Mesenchymal stem cell (in vitro differentiated cells and primary cell): ENCODE measurements at regions not wholly inside any gene's neighbourhood (a gene's known extent, or its start where the extent isn't known, plus 50 kb on each side); places are given as distances from the start of the nearest gene placed in this dataset.

Experiments
- DNase-seq: peaks from one replicate; pipeline ENCODE4 v3.0.0-alpha.2; 2013
- H2AFZ ChIP-seq: one replicate; pipeline ENCODE4 v1.6.1; 2013; ENCODE audit warnings: low read depth, mild to moderate bottlenecking, control low read depth, inconsistent platforms, low read length, moderate library complexity
- H2AK5ac ChIP-seq: 2 replicates; pipeline ENCODE4 v1.6.1; 2013; ENCODE audit warnings: low read length, moderate library complexity, mild to moderate bottlenecking, inconsistent platforms; ENCODE audit not compliant: severe bottlenecking
- H2BK120ac ChIP-seq: one replicate; pipeline ENCODE4 v1.6.1; 2013; ENCODE audit warnings: low read depth, mild to moderate bottlenecking, inconsistent platforms, low read length, moderate library complexity
- H2BK12ac ChIP-seq, 2 experiments: one replicate each; pipeline ENCODE4 v1.6.1; 2013; ENCODE audit warnings: inconsistent platforms in 2 of 2, low read length in 2 of 2, mild to moderate bottlenecking in 2 of 2, moderate library complexity in 2 of 2, control low read depth in 1 of 2
- H2BK15ac ChIP-seq: one replicate; pipeline ENCODE4 v1.6.1; 2013; ENCODE audit warnings: mild to moderate bottlenecking, low read depth, inconsistent platforms; ENCODE audit not compliant: poor library complexity, severe bottlenecking
- H2BK5ac ChIP-seq: 2 replicates; pipeline ENCODE4 v1.6.1; 2013; ENCODE audit warnings: low read depth, mild to moderate bottlenecking, low read length, control low read depth, inconsistent platforms; ENCODE audit not compliant: poor library complexity, severe bottlenecking
- H3K14ac ChIP-seq, 2 experiments: one replicate each; pipeline ENCODE4 v1.6.1; 2013; ENCODE audit warnings: inconsistent platforms in 2 of 2, low read length in 2 of 2, control low read depth in 1 of 2, mild to moderate bottlenecking in 1 of 2, moderate library complexity in 1 of 2
- H3K18ac ChIP-seq, 2 experiments: one replicate each; pipeline ENCODE4 v1.6.1; 2013; ENCODE audit warnings: inconsistent platforms in 2 of 2, low read length in 2 of 2, control low read depth in 1 of 2, low read depth in 1 of 2, mild to moderate bottlenecking in 1 of 2
- H3K23ac ChIP-seq, 2 experiments: one replicate each; pipeline ENCODE4 v1.6.1; 2013; ENCODE audit warnings: inconsistent platforms in 2 of 2, low read length in 2 of 2, mild to moderate bottlenecking in 2 of 2, moderate library complexity in 2 of 2, control low read depth in 1 of 2
- H3K27ac ChIP-seq: 2 replicates; pipeline ENCODE4 v1.5.1; 2013; ENCODE audit warnings: mild to moderate bottlenecking, moderate library complexity, low read length, control low read depth, inconsistent platforms; ENCODE audit not compliant: poor library complexity, severe bottlenecking
- H3K27me3 ChIP-seq, 2 experiments: 2 replicates each; pipeline versions ENCODE4 v1.6.1 to v1.7.0; 2013; ENCODE audit warnings: low read length in 2 of 2, mild to moderate bottlenecking in 2 of 2, moderate library complexity in 2 of 2, control low read depth in 1 of 2, inconsistent platforms in 1 of 2; ENCODE audit not compliant: control insufficient read depth in 1 of 2, insufficient read depth in 1 of 2
- H3K36me3 ChIP-seq, 2 experiments: 2 replicates each; pipeline versions ENCODE4 v1.6.1 to v1.7.0; 2013; ENCODE audit warnings: low read length in 2 of 2, control low read depth in 1 of 2, inconsistent platforms in 1 of 2, low read depth in 1 of 2, mild to moderate bottlenecking in 1 of 2; ENCODE audit not compliant: insufficient read depth in 2 of 2, control insufficient read depth in 1 of 2
- H3K4ac ChIP-seq, 2 experiments: one replicate each; pipeline ENCODE4 v1.6.1; 2013; ENCODE audit warnings: inconsistent platforms in 2 of 2, low read length in 2 of 2, mild to moderate bottlenecking in 2 of 2, moderate library complexity in 2 of 2, control low read depth in 1 of 2, low read depth in 1 of 2
- H3K4me1 ChIP-seq: 2 replicates; pipeline ENCODE4 v1.6.1; 2013; ENCODE audit warnings: low read depth, low read length, control low read depth; ENCODE audit not compliant: control insufficient read depth, insufficient read depth
- H3K4me2 ChIP-seq: 2 replicates; pipeline ENCODE4 v1.6.1; 2013; ENCODE audit warnings: low read length, mild to moderate bottlenecking, inconsistent platforms; ENCODE audit not compliant: poor library complexity, severe bottlenecking
- H3K4me3 ChIP-seq, 2 experiments: 2 replicates each; pipeline versions ENCODE4 v1.5.1 to v1.7.0; 2013; ENCODE audit warnings: low read length in 2 of 2, mild to moderate bottlenecking in 2 of 2, control low read depth in 1 of 2, low read depth in 1 of 2; ENCODE audit not compliant: insufficient read depth in 1 of 2
- H3K79me1 ChIP-seq: replicated peaks from 2 replicates; pipeline ENCODE4 v1.6.1; 2013; ENCODE audit warnings: mild to moderate bottlenecking, control low read depth, low read length, inconsistent platforms; ENCODE audit not compliant: poor library complexity, severe bottlenecking
- H3K9ac ChIP-seq: 2 replicates; pipeline ENCODE4 v1.7.0; 2013; ENCODE audit warnings: mild to moderate bottlenecking, low read length, moderate library complexity
- H3K9me3 ChIP-seq: 2 replicates; pipeline ENCODE4 v1.7.0; 2013; ENCODE audit warnings: mild to moderate bottlenecking, low read length; ENCODE audit not compliant: control insufficient read depth
- H4K8ac ChIP-seq: one replicate; pipeline ENCODE4 v1.6.1; 2013; ENCODE audit warnings: inconsistent platforms, mild to moderate bottlenecking, low read length, moderate library complexity
- H4K91ac ChIP-seq: one replicate; pipeline ENCODE4 v1.6.1; 2013; ENCODE audit warnings: mild to moderate bottlenecking, low read length, inconsistent platforms
- WGBS: methylation state at CpG from one replicate; pipeline ENCODE4 v1.1.7; 2013; ENCODE audit warnings: mixed read lengths; 5-methylcytosine and 5-hydroxymethylcytosine counted together

DNA sequence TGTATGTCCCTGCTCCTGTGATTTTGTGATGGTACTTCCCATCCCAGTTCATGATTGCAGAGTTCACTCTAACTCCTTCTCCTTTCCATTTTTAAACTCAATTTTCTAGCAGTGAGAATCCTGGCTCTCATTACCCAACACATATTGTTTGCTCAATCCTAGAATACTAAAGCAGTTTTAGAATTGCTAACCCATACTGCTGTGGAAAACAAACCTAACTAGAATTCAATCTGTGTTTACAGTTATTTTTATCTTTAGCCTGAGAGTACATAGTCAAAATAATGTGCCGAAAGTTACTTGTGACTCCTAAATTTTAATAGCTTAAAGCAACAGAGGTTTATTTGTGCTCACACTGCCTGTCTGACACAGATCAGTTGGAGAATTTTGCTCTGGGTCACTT, 508.0 kb downstream of the AACS start:
- Histone ChIP-seq H3K18ac (no peak overlapping the region), H2BK5ac (no peak overlapping the region), H3K4me2 (no peak overlapping the region), H3K79me1 (no peaks in the 10 kb centered on the region), H3K27me3 (no peaks in the 10 kb centered on the region), H4K8ac (no peak overlapping the region), H3K27ac (no peak overlapping the region), H3K9ac (no peak overlapping the region), H3K4me3 (no peak overlapping the region), H2BK12ac (no peak overlapping the region), H2BK15ac (no peak overlapping the region), H3K9me3 (peaks cover 12% of the 10 kb centered on the region), H3K4ac (no peak overlapping the region), H3K14ac (no peak overlapping the region), H3K23ac (no peak overlapping the region), H2BK120ac (no peak overlapping the region), H3K36me3 (no peaks in the 10 kb centered on the region), H3K4me1 (no peaks in the 10 kb centered on the region), H4K91ac (no peak overlapping the region), H2AFZ (no peak overlapping the region), H2AK5ac (no peak overlapping the region)
- no peak for DNase-seq
- 96% methylated on average over 1 of the region's 1 CpG for WGBS

GRCh38 chr12:125577334-125577733, 512.1 kb downstream of the AACS start:
- H3K27me3 ChIP-seq, result no peaks in the 10 kb centered on the region
- H2BK5ac ChIP-seq, result no peak overlapping the region
- H3K36me3 ChIP-seq, result no peaks in the 10 kb centered on the region
- no peak overlapping the region for H3K4me3 ChIP-seq
- no peak overlapping the region for H3K23ac ChIP-seq
- no peak overlapping the region for H3K14ac ChIP-seq
- no peak overlapping the region for H3K9ac ChIP-seq
- H2BK15ac ChIP-seq, result no peak overlapping the region
- no peaks in the 10 kb centered on the region for H3K79me1 ChIP-seq
- no peak overlapping the region for H2AK5ac ChIP-seq
- H2BK12ac ChIP-seq, result no peak overlapping the region
- no peaks in the 10 kb centered on the region for H3K4me1 ChIP-seq
- no peak overlapping the region for H4K8ac ChIP-seq
- H3K4me2 ChIP-seq, result no peak overlapping the region
- no peak overlapping the region for H2BK120ac ChIP-seq
- no peak overlapping the region for H4K91ac ChIP-seq
- no peak overlapping the region for H2AFZ ChIP-seq
- no peak overlapping the region for H3K18ac ChIP-seq
- H3K9me3 ChIP-seq, result peaks cover 33% of the 10 kb centered on the region
- DNase-seq, result no peak
- H3K4ac ChIP-seq, result no peak overlapping the region
- H3K27ac ChIP-seq, result no peak overlapping the region

GRCh38 chr12:125579916-125580315, 514.7 kb downstream of the AACS start:
- Histone ChIP-seq H4K91ac (no peak overlapping the region), H2BK12ac (no peak overlapping the region)

GRCh38 chr12:125583071-125583470, 517.8 kb downstream of the AACS start:
- no peak overlapping the region for H3K14ac ChIP-seq
- no peak overlapping the region for H2BK15ac ChIP-seq
- DNase-seq, result no peak
- H3K79me1 ChIP-seq, result no peaks in the 10 kb centered on the region
- no peak overlapping the region for H3K4me2 ChIP-seq
- no peak overlapping the region for H3K23ac ChIP-seq
- no peaks in the 10 kb centered on the region for H3K27me3 ChIP-seq
- no peak overlapping the region for H3K18ac ChIP-seq
- H2BK12ac ChIP-seq, result no peak overlapping the region
- no peaks in the 10 kb centered on the region for H3K4me1 ChIP-seq
- H3K36me3 ChIP-seq, result peaks cover 0 to 4% of the 10 kb centered on the region in 2 experiments
- no peak overlapping the region for H3K27ac ChIP-seq
- no peak overlapping the region for H4K8ac ChIP-seq
- H4K91ac ChIP-seq, result no peak overlapping the region
- H3K4me3 ChIP-seq, result no peak overlapping the region
- H2AFZ ChIP-seq, result no peak overlapping the region
- no peak overlapping the region for H2AK5ac ChIP-seq
- H2BK5ac ChIP-seq, result no peak overlapping the region
- H3K4ac ChIP-seq, result no peak overlapping the region
- WGBS, result 64% methylated on average over 2 of the region's 3 CpGs
- H2BK120ac ChIP-seq, result no peak overlapping the region
- H3K9ac ChIP-seq, result no peak overlapping the region
- H3K9me3 ChIP-seq, result peaks cover 62% of the 10 kb centered on the region

More at GRCh38 chr12:125579916-125580315, 514.7 kb downstream of the AACS start:
- no peak overlapping the region for H3K4me2 ChIP-seq
- no peak for DNase-seq
- H3K27me3 ChIP-seq, result no peaks in the 10 kb centered on the region
- no peak overlapping the region for H3K4ac ChIP-seq
- H3K23ac ChIP-seq, result no peak overlapping the region
- no peaks in the 10 kb centered on the region for H3K36me3 ChIP-seq
- H3K79me1 ChIP-seq, result no peaks in the 10 kb centered on the region
- no peak overlapping the region for H3K9ac ChIP-seq
- no peak overlapping the region for H2AFZ ChIP-seq
- H4K8ac ChIP-seq, result no peak overlapping the region
- H3K18ac ChIP-seq, result no peak overlapping the region
- no peak overlapping the region for H2BK120ac ChIP-seq
- no peak overlapping the region for H2BK5ac ChIP-seq
- H3K4me1 ChIP-seq, result no peaks in the 10 kb centered on the region
- peaks cover 52% of the 10 kb centered on the region for H3K9me3 ChIP-seq
- H2AK5ac ChIP-seq, result no peak overlapping the region
- no peak overlapping the region for H3K4me3 ChIP-seq
- no peak overlapping the region for H3K27ac ChIP-seq
- no peak overlapping the region for H3K14ac ChIP-seq
- no peak overlapping the region for H2BK15ac ChIP-seq
